ENCODE measurements at regions not wholly inside any gene's neighbourhood (a gene's known extent, or its start where the extent isn't known, plus 50 kb on each side); places are given as distances from the start of the nearest gene placed in this dataset.

GRCh38 chr3:124434176-124434575 is 296.1 kb upstream of the UMPS start:
- Histone ChIP-seq H3K27me3 (ENCODE audit: control insufficient read depth, low read length) (no peaks in the 10 kb centered on the region), H3K4me1 (ENCODE audit: control insufficient read depth, low read length) (no peaks in the 10 kb centered on the region), H3K9me3 (ENCODE audit: control insufficient read depth, insufficient read depth, low read length) (no peaks in the 10 kb centered on the region), H3K27ac (ENCODE audit: low read depth, low read length) (no peak overlapping the region), H3F3A (ENCODE audit: control insufficient read depth, insufficient read depth) (no peaks in the 10 kb centered on the region), H3K4me3 (ENCODE audit: low read length) (no peak overlapping the region), H3K9me2 (replicated peaks; ENCODE audit: control insufficient read depth, low read length) (no peaks in the 10 kb centered on the region), H3K79me2 (ENCODE audit: control insufficient read depth, low read length) (no peaks in the 10 kb centered on the region), H3K36me3 (ENCODE audit: control insufficient read depth, low read length) (no peaks in the 10 kb centered on the region), H3K4me2 (ENCODE audit: low read length) (no peak overlapping the region), H4K20me1 (ENCODE audit: control insufficient read depth, insufficient read depth, low read depth, low read length) (no peaks in the 10 kb centered on the region)
- TF ChIP-seq EZH2phosphoT487 (IDR thresholded peaks at IDR 0.05; ENCODE audit: borderline replicate concordance, low read length) (no peak), CTCF (IDR thresholded peaks at IDR 0.05; ENCODE audit: low read depth, low read length, poor library complexity, severe bottlenecking) (no peak)

GRCh38 chr3:124435467-124435866 is 294.8 kb upstream of the UMPS start:
- H3K4me1 ChIP-seq (ENCODE audit: control insufficient read depth, low read length) = no peaks in the 10 kb centered on the region
- no peak overlapping the region for H3K27ac ChIP-seq (ENCODE audit: low read depth, low read length)
- H3K4me3 ChIP-seq (ENCODE audit: low read length) = no peak overlapping the region
- no peaks in the 10 kb centered on the region for H3K36me3 ChIP-seq (ENCODE audit: control insufficient read depth, low read length)
- no peak for TF ChIP-seq CTCF (IDR thresholded peaks at IDR 0.05; ENCODE audit: low read depth, low read length, poor library complexity, severe bottlenecking)
- TF ChIP-seq EZH2phosphoT487 (IDR thresholded peaks at IDR 0.05; ENCODE audit: borderline replicate concordance, low read length) = no peak
- no peaks in the 10 kb centered on the region for H4K20me1 ChIP-seq (ENCODE audit: control insufficient read depth, insufficient read depth, low read depth, low read length)
- H3K9me3 ChIP-seq (ENCODE audit: control insufficient read depth, insufficient read depth, low read length) = no peaks in the 10 kb centered on the region
- H3K79me2 ChIP-seq (ENCODE audit: control insufficient read depth, low read length) = no peaks in the 10 kb centered on the region
- H3K4me2 ChIP-seq (ENCODE audit: low read length) = no peak overlapping the region
- H3K27me3 ChIP-seq (ENCODE audit: control insufficient read depth, low read length) = no peaks in the 10 kb centered on the region
- H3K9me2 ChIP-seq (replicated peaks; ENCODE audit: control insufficient read depth, low read length) = no peaks in the 10 kb centered on the region
- no peaks in the 10 kb centered on the region for H3F3A ChIP-seq (ENCODE audit: control insufficient read depth, insufficient read depth)

- no peaks in the 10 kb centered on the region for H3K27me3 ChIP-seq (ENCODE audit: control insufficient read depth, low read length)
- H4K20me1 ChIP-seq (ENCODE audit: control insufficient read depth, insufficient read depth, low read depth, low read length) = no peaks in the 10 kb centered on the region
- no peaks in the 10 kb centered on the region for H3K79me2 ChIP-seq (ENCODE audit: control insufficient read depth, low read length)
- no peak overlapping the region for H3K4me3 ChIP-seq (ENCODE audit: low read length)
- H3K9me2 ChIP-seq (replicated peaks; ENCODE audit: control insufficient read depth, low read length) = no peaks in the 10 kb centered on the region
- H3F3A ChIP-seq (ENCODE audit: control insufficient read depth, insufficient read depth) = no peaks in the 10 kb centered on the region
- H3K27ac ChIP-seq (ENCODE audit: low read depth, low read length) = no peak overlapping the region
- H3K4me2 ChIP-seq (ENCODE audit: low read length) = no peak overlapping the region
- no peaks in the 10 kb centered on the region for H3K4me1 ChIP-seq (ENCODE audit: control insufficient read depth, low read length)
- no peak for TF ChIP-seq EZH2phosphoT487 (IDR thresholded peaks at IDR 0.05; ENCODE audit: borderline replicate concordance, low read length)
- no peak for TF ChIP-seq CTCF (IDR thresholded peaks at IDR 0.05; ENCODE audit: low read depth, low read length, poor library complexity, severe bottlenecking)
- H3K36me3 ChIP-seq (ENCODE audit: control insufficient read depth, low read length) = no peaks in the 10 kb centered on the region
- no peaks in the 10 kb centered on the region for H3K9me3 ChIP-seq (ENCODE audit: control insufficient read depth, insufficient read depth, low read length)
These were observed 291.4 kb upstream of the UMPS start for GRCh38 chr3:124438813-124439212.

GRCh38 chr3:124439603-124440002 is 290.6 kb upstream of the UMPS start:
- no peak overlapping the region for H3K4me3 ChIP-seq (ENCODE audit: low read length)
- H3K4me1 ChIP-seq (ENCODE audit: control insufficient read depth, low read length) = no peaks in the 10 kb centered on the region
- no peaks in the 10 kb centered on the region for H3K9me2 ChIP-seq (replicated peaks; ENCODE audit: control insufficient read depth, low read length)
- no peaks in the 10 kb centered on the region for H3K9me3 ChIP-seq (ENCODE audit: control insufficient read depth, insufficient read depth, low read length)
- H3K4me2 ChIP-seq (ENCODE audit: low read length) = no peak overlapping the region
- H3K79me2 ChIP-seq (ENCODE audit: control insufficient read depth, low read length) = no peaks in the 10 kb centered on the region
- H4K20me1 ChIP-seq (ENCODE audit: control insufficient read depth, insufficient read depth, low read depth, low read length) = no peaks in the 10 kb centered on the region
- no peak overlapping the region for H3K27ac ChIP-seq (ENCODE audit: low read depth, low read length)
- no peaks in the 10 kb centered on the region for H3K36me3 ChIP-seq (ENCODE audit: control insufficient read depth, low read length)
- no peaks in the 10 kb centered on the region for H3F3A ChIP-seq (ENCODE audit: control insufficient read depth, insufficient read depth)
- no peaks in the 10 kb centered on the region for H3K27me3 ChIP-seq (ENCODE audit: control insufficient read depth, low read length)
- TF ChIP-seq EZH2phosphoT487 (IDR thresholded peaks at IDR 0.05; ENCODE audit: borderline replicate concordance, low read length) (no peak), CTCF (IDR thresholded peaks at IDR 0.05; ENCODE audit: low read depth, low read length, poor library complexity, severe bottlenecking) (no peak)

Data from DOHH2 (cell line).